ENCODE measurements at regions not wholly inside any gene's neighbourhood (a gene's known extent, or its start where the extent isn't known, plus 50 kb on each side); places are given as distances from the start of the nearest gene placed in this dataset.

DNA sequence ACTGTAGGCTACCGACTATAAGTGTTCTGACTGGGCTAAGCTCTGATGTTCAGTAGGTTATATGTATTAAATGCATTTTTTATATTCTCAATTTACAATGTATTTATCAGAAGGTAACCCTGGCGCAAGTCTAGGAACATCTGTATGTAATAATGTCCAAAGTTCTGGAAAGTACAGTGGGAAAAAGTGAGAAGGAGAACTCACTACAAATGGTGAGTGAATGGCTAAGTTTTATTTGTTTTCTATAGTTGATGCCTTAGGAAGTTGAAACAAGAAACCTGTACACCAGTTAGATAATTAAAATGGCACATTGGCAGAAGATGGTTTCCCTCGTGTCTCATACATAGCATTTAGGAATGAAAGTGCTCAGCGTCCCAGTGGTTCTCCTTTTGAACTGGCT, 333.4 kb upstream of the THRB start:
- Histone ChIP-seq H3K4me3 (no peak overlapping the region), H3K27me3 (no peaks in the 10 kb centered on the region), H3K27ac (no peak overlapping the region), H3K4me1 (peaks cover 0 to 10% (median 0%) of the 10 kb centered on the region in 4 donors), H3K36me3 (no peaks in the 10 kb centered on the region), H3K9me3 (no peaks in the 10 kb centered on the region)
- TF ChIP-seq, protein P1, sequence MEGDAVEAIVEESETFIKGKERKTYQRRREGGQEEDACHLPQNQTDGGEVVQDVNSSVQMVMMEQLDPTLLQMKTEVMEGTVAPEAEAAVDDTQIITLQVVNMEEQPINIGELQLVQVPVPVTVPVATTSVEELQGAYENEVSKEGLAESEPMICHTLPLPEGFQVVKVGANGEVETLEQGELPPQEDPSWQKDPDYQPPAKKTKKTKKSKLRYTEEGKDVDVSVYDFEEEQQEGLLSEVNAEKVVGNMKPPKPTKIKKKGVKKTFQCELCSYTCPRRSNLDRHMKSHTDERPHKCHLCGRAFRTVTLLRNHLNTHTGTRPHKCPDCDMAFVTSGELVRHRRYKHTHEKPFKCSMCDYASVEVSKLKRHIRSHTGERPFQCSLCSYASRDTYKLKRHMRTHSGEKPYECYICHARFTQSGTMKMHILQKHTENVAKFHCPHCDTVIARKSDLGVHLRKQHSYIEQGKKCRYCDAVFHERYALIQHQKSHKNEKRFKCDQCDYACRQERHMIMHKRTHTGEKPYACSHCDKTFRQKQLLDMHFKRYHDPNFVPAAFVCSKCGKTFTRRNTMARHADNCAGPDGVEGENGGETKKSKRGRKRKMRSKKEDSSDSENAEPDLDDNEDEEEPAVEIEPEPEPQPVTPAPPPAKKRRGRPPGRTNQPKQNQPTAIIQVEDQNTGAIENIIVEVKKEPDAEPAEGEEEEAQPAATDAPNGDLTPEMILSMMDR (IDR thresholded peaks at IDR 0.05), result no peak
- TF ChIP-seq POLR2A (IDR thresholded peaks at IDR 0.05), result no peak
- intact Hi-C loops (cut with DNase I), result no loop called here
- no peak for ATAC-seq
- WGBS (ENCODE audit: insufficient coverage, low coverage, low lambda C conversion rate, missing lambda C conversion rate), result 64% methylated on average over 4 of the region's 4 CpGs
- DNase-seq, result no peak

DNA sequence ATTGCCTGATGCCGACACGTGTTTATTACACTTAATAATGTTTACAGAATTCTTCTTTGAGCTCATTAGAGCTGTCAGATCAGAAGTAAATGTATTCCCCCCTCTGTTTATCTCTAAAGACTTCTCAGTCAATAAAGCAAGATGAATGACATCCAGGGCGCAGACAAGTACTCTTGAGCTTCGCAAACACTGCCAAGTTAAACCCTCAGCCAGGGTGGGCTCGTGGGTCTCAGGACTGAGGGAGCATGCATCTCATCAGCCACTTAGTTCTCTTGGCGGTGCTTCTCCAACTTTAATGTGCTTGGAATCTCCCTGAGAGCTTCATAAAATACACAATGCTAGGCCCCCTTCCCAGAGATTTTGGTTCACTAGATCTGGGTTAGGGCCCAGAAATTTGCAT, 333.9 kb upstream of the THRB start:
- no peak for ATAC-seq
- Histone ChIP-seq H3K27me3 (no peaks in the 10 kb centered on the region), H3K4me1 (peaks cover 0 to 10% (median 0%) of the 10 kb centered on the region in 4 donors), H3K4me3 (no peak overlapping the region), H3K36me3 (no peaks in the 10 kb centered on the region), H3K9me3 (no peaks in the 10 kb centered on the region), H3K27ac (no peak overlapping the region)
- intact Hi-C loops (cut with DNase I), result no loop called here
- no peak for DNase-seq
- WGBS (ENCODE audit: insufficient coverage, low coverage, low lambda C conversion rate, missing lambda C conversion rate), result 29% methylated on average over 6 of the region's 6 CpGs
- TF ChIP-seq, protein P1 (IDR thresholded peaks at IDR 0.05), result no peak
- no peak for TF ChIP-seq POLR2A (IDR thresholded peaks at IDR 0.05)

DNA sequence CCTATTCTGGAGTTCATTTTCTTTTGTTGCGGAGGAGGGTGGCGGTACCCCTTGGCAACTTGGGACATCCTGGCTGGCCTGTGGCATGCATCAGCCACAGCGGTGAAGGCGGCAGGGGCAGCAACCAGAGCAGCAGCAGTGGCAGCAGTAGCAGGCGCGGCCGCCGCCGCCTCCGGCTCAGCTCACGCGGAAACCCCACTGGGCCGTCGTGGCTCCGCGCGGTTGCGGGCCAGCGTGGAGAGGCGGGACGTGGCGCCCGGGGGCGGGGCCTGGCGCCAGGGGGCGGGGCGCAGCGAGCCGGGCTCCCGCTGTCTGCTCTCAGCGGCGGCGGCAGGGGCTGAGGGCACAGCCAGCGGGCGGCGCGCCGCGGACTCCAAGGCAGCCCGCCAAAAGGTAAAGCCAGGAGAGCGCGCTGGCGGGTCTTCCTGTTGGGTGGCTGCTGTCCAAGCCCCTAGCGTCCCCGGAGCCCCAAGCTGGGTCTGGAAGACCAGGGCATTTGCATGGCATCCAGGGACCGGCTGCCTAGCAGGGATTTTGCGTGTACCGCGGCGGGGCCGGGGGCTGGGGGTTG, 334.4 kb upstream of the THRB start:
- intact Hi-C loops (cut with DNase I), result no loop called here
- ATAC-seq, result peak; percentile 88 to 95 (median 93)
- Histone ChIP-seq H3K4me1 (peaks cover 0 to 10% (median 0%) of the 10 kb centered on the region in 4 donors), H3K9me3 (no peaks in the 10 kb centered on the region), H3K27ac (no peak overlapping the region), H3K4me3 (peak overlapping the region; percentile 27 to 50 (median 36)), H3K36me3 (no peaks in the 10 kb centered on the region), H3K27me3 (no peaks in the 10 kb centered on the region)
- WGBS (ENCODE audit: insufficient coverage, low coverage, low lambda C conversion rate, missing lambda C conversion rate), result 17% methylated on average over 2 of the region's 51 CpGs
- TF ChIP-seq, protein P1 (IDR thresholded peaks at IDR 0.05), result peak in 1 of 4 donors; percentile 6
- no peak for TF ChIP-seq POLR2A (IDR thresholded peaks at IDR 0.05)
- DNase-seq, result peak; percentile 52 to 64 (median 61)

DNA sequence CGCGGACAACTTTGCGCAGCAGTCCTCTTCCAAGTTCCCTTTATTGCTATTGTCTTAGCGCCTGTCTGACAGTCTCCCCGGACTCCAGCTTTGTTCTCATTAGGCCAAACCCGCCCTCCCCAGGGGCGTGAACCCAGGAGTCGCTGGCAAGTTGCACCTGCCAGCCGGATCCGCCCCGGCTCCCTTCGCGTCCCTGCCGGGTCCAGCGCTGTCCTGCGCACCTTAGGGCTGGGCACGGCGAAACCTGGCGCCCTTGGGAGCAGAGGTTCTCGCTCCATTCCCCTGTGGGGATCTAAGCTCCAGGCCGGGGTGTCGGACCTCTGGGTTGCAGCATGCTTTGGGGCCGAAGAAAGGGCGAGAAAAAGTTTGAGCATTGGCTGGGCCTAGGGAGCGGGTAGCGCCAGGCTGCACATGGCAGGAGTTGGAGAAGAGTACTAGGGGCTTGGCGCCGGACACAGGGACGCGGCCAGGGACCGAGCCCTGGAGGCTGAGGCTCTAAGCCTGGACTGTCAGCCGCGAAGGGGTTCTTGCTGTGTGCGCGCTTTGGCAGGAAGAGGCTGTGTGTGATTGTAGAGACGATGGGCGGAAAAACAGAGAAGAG, 335.1 kb upstream of the THRB start:
- peak in 1 of 3 donors; percentile 17 for DNase-seq
- no peaks in the 10 kb centered on the region for H3K36me3 ChIP-seq

More for the DNA sequence above, 335.1 kb upstream of the THRB start:
- H3K4me3 ChIP-seq, result peak overlapping the region; percentile 27 to 50 (median 36)
- peaks cover 0 to 10% (median 0%) of the 10 kb centered on the region in 4 donors for H3K4me1 ChIP-seq
- H3K27ac ChIP-seq, result no peak overlapping the region
- intact Hi-C loops (cut with DNase I), result no loop called here
- TF ChIP-seq, protein P1 (IDR thresholded peaks at IDR 0.05), result no peak
- TF ChIP-seq POLR2A (IDR thresholded peaks at IDR 0.05), result no peak
- no peaks in the 10 kb centered on the region for H3K27me3 ChIP-seq
- H3K9me3 ChIP-seq, result no peaks in the 10 kb centered on the region
- peak; percentile 61 to 76 (median 70) for ATAC-seq
- 1% methylated on average over 23 of the region's 37 CpGs for WGBS (ENCODE audit: insufficient coverage, low coverage, low lambda C conversion rate, missing lambda C conversion rate)

All from right lobe of liver (tissue), 6 donors.